HG03280 (cell line): ENCODE measurements at regions not wholly inside any gene's neighbourhood (a gene's known extent, or its start where the extent isn't known, plus 50 kb on each side); places are given as distances from the start of the nearest gene placed in this dataset.
"Not testable (repeated sequence)": the region's sequence is repeated elsewhere in the genome, so short reads cannot be mapped to it uniquely, and the experiment has no call there.

ENCODE experiments used
- ATAC-seq: cut with Tn5 transposase; IDR thresholded peaks from one replicate; pipeline ENCODE4 v1.9.1; 2021; ENCODE audit warnings: mild to moderate bottlenecking, moderate library complexity; ENCODE audit not compliant: unreplicated experiment

GRCh38 chr4:131367441-131367840 is 1781.7 kb upstream of the PCDH10 start:
- ATAC-seq, result no peak

DNA sequence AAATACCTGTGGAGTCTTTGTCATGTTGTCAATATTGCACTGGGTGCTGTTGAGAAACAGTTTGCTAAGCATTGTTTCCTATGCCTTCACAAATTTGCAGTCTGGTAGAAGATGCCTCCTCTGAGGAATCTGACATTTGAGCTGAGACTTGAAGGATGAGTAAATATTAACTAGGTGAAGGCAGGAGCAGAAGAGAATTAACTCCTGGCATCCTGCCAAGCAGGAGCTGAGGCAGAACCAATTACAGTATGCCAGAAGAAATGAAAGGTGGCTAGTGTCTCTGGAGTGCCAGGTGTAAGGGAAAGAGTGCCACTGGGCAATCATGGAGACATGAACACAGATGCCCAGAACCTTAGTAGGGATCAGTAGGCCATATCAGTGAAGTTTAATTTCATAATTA is 1778.2 kb upstream of the PCDH10 start:
- ATAC-seq, result no peak

GRCh38 chr4:131381055-131381454 is 1768.0 kb upstream of the PCDH10 start:
- no peak for ATAC-seq

DNA sequence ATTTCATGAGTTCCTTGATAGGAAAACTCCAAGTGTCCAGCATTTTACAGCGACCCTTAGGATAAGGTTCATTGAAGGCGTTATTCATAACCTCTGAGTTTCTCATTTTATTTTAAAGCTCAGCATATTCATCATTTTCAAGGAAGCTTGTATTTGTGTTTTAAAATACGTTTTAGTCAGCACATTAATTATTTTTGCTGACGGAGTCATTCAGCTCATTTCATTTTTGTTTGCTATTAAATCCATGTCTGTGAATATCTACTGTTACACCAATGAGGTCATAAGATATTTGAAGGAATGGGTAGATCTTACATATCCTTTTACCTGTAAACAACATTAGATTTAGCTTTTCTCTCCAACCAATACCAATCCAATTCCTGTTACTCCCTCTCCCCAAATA is 1766.3 kb upstream of the PCDH10 start:
- no peak for ATAC-seq

DNA sequence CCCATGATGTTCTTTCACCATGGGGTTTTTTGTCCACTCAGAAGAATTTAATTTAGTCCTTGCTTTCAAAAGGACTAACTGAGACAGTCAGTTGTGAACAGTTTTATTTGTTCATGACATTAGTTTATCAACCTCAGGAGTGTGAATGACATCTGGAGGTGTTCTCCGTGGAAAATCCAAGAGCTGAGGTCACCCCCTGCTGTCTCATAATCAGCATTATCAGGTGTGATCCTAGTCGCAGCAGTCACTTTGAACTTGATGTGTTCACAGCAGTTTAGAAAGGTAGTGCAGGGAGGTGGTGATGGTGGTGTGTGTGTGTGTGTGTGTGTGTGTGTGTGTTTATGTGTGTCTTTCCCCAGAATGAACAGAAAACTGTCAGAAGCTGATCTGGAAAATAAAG is 1760.8 kb upstream of the PCDH10 start:
- ATAC-seq, result no peak

DNA sequence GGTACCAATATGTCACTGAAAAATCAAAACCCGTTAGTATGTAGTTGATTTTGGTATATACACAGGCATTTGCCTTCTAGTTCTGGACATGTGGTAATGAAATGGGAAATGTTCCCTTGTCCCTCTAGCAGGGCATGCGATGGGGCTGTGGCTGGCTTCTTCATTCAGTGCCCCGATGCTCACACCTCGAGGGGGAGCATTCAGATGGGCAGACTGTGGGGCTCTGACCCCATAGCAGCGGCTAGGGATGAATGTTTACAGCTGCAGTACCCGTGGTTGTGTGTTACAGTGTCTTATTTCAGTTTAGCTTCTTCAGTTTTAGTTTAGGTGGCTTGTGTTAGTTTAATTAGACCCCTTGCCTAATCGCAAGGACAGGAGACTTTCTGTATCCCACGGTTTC is 1741.0 kb upstream of the PCDH10 start:
- no peak for ATAC-seq

GRCh38 chr4:131411393-131411792 is 1737.7 kb upstream of the PCDH10 start:
- ATAC-seq, result no peak

DNA sequence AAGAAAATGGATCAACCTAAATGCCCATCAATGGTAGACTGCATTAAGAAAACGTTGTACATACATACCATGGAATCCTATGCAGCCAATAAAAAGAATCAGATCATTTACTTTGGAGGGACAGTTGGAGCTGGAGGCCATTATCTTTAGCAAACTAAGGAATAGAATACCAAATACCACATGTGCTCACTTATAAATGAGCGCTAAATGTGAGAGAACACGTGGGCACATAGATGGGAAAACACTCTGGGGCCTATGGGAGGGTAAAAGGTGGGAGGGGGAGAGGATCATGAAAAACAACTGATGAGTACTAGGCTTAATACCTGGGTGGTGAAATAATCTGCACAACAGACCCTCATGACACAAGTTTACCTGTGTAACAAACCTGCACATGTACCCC is 1729.9 kb upstream of the PCDH10 start:
- no peak for ATAC-seq

DNA sequence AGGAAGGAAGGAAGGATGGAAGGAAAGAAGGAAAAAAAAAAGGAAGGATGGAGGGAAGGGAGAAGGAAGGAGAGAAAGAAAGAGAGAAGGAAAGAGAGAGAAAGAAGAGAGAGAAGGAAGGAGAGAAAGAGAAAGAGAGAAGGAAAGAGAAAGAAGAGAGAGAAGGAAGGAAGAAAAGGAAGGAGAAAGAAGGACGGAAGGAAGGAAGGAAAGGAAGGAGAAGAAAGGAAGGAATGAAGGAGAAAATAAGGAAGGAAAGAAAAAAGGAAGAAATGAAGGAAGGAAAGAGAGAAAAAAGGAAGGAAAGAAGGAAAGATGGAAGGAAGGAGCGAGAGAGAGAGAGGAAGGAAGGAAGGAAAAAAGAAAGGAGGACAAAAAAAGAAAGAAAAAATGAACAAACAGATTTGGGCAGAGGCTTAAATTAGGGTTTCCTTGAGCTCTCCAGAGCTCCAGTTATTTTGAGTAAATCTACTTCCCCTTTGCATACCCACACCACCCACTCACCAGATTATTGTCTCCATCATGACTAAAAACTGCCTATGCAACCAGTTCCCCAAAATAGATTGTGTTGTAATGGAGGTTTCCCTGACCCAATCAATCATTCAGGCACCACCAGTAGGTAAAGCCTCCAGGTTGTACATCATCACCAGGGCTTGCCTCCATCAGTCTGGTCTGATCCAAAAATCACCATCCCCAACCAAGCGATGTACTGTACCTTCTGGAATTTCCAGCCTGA is 1722.9 kb upstream of the PCDH10 start:
- ATAC-seq, result peak; percentile 65

- no peak for ATAC-seq
These were observed 1722.1 kb upstream of the PCDH10 start for GRCh38 chr4:131427000-131427399.

GRCh38 chr4:131430302-131430701 is 1718.8 kb upstream of the PCDH10 start:
- no peak for ATAC-seq

GRCh38 chr4:131441004-131441688 is 1707.9 kb upstream of the PCDH10 start:
- ATAC-seq, result no peak

DNA sequence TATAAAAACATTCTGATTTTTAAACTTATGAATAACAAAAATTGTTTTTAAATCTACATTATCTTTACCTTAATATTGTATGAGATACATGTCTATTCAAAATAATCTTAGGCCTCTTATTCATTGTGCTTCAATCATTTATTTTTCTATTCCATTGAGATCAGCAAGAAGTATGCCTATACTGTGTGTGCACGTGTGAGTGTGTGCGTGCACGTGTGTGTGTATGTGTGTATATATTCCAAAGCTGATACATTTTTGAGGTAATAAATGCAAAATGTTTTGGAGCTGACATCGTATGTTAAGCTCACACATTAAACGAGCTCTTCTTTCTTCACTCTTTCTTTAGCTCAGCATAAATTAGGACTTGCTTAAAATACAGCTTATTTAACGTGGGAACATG is 1701.2 kb upstream of the PCDH10 start:
- no peak for ATAC-seq

GRCh38 chr4:131450572-131451209 is 1698.4 kb upstream of the PCDH10 start:
- ATAC-seq, result no peak

GRCh38 chr4:131459430-131460101 is 1689.5 kb upstream of the PCDH10 start:
- ATAC-seq, result peak; percentile 54

DNA sequence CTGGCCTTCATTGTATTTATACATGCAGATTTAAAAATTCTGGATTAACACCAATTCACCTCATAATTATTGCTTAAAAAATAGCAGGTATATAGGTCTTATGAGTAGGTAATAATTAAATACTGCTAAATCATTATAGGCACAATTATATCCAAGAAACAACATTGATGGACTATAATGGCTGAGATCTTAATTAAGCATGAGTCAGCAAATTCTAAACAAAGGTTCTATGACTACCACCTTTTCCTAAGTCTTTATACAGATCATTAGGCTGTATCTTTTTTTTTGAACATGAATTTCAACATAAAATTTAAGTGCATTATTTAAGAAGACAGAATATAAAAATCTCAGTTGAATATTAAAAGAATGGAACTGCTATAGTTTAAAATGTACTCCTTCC is 1678.7 kb upstream of the PCDH10 start:
- no peak for ATAC-seq

DNA sequence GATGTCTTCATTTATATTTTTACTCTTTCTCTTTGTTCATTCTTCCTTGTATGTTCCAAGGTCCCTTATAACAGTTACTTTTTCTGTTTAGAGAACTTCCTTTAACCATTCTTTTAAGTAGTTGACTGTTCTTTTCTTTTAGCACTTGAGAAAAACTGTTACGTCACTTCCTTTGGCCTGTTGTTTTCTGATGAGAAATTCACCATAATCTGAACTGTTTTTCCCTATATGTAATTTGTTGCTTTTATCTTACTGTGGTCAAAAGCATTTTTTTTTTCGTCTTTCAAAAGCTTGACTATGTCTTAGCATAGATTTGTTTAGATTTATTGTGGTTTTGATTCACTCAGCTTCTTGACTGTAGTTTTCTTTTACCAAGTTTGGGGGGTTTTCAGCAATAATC is 1660.3 kb upstream of the PCDH10 start:
- ATAC-seq, result no peak

DNA sequence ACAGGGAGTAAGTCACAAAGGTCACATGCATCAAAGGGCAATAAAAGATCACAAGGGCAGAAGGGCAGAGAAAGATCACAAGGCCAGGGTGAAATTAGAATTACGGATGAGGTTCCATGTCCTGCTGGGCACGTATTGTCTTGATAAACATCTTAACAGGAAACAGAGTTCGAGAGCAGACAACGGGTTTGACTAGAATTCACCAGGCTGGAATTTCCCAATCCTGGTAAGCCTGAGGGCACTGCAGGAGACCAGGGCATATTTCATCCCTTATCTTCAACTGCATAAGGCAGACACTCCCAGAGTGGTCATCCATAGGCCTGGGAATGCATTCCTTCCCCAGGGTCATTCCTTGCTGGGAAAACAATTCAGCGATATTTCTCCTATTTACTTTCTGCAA is 1652.9 kb upstream of the PCDH10 start:
- ATAC-seq, result not testable (repeated sequence)

GRCh38 chr4:131499141-131499873 is 1649.8 kb upstream of the PCDH10 start:
- no peak for ATAC-seq

DNA sequence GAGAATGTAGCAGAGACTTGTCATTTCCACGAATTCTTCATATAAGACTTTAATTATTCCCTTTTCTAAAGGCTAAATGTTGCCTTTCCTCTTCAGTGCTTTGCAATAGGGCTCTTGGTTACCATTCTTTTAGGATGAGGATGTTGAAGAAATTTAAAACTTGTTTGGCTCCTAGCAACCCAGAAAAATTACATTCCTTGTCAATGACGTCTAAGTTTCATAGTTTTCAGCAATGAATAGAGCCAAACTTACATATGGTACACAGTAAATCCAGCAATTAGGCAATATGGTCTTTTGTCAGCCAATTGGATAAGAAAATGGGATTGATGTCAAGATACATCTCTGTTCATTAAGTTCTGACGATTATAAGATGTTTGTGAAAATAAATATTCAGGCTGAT is 1639.6 kb upstream of the PCDH10 start:
- no peak for ATAC-seq

DNA sequence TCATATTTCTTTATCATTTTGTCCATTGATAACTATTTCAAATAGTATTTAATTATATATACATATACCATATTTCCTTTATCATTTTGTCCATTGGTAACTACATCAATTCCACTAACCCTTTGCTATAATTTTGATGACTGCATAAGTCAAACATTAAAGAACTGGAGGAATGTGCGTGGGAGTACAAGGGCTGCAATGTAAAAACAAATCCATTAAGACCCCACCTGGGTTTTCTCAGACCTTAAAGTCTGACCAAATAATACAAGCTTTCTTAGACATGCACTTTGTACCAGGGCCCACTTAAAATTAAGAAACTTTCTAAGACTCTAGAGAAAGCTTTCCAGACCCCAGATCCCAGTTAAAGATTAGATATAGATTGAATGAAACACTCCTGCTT is 1622.4 kb upstream of the PCDH10 start:
- no peak for ATAC-seq
